ENCODE measurements at regions not wholly inside any gene's neighbourhood (a gene's known extent, or its start where the extent isn't known, plus 50 kb on each side); places are given as distances from the start of the nearest gene placed in this dataset.
A peak's percentile ranks its signal among the peaks of the same experiment; 100 is the strongest.

DNA sequence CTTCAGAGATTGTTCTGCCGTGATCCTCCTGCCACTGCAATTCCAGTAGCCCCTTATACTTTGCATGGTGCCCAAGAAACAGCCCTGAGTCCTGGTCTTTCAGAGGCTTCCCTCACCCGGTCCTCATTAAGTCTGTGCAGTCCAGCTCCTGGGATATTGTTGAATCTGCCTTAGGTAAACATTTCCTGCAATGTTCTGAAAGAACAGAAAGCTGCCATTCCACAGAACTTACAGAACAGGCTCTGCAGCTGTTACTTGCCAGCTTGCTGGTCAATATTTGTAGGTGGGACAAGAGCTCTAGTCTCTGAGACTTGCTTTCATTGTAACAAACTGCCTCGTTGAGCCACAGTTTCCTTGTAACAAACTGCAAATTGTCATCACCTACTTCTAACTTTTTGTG lies 115.0 kb upstream of the KIF5B start:
- DNase-seq (ENCODE audit: low read depth, low spot score) = no peak

DNA sequence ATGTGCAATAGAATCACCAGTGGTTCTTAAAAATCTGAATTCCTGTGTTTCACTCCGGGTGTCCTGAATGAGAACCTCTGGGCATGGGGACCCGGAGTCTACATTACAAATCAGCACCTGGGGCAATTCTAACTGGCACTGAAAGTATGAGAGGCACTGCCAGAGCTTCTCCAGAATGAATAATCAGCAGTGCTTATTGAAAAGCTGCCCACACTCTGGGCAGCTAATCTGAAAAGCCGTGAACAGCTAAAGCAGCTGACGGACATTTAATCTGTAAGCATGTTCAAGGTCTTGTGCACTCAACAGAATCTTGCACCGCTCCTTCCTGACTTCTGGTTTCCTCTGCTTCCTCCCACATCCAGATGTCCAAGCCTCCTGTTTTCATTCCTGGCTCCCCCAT lies 113.3 kb upstream of the KIF5B start:
- no peak for DNase-seq (ENCODE audit: low read depth, low spot score)

DNA sequence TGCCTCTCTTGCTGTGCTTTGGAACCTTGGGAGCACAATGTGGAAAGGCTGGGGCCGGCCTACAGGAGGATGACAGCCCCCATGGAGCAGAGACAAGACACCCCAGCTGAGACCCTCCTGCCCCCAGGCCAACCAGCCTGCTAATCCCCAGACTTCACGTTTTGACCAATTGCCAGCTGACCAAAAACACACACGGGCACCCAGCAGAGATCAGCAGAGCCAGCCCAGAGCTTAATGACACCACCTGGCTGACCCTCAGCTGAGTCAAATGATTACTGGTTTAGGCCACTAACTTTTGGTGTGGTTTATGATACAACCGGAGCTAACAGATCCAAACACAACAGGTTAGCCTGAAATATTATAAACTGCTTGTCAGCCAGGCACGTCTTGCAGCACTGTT lies 111.2 kb upstream of the KIF5B start:
- DNase-seq (ENCODE audit: low read depth, low spot score) = no peak

DNA sequence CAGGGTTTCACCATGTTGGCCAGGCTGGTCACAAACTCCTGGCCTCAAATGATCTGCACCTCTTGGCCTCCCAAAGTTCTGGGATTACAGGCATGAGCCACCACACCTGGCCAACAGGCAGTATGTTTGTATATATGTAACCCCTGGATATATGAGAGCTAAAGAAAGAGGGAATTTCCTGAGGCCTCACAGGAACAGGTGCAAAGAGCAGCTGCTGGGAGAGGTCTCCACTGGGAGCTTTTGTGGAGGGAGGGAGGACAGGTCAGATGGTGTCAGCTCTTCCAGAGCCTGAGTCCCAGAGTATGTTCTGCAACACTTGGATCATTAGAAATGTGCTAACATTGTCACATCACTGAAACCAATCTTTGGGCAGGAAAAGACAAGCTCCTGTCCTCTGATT lies 110.1 kb upstream of the KIF5B start:
- DNase-seq (ENCODE audit: low read depth, low spot score) = no peak

DNA sequence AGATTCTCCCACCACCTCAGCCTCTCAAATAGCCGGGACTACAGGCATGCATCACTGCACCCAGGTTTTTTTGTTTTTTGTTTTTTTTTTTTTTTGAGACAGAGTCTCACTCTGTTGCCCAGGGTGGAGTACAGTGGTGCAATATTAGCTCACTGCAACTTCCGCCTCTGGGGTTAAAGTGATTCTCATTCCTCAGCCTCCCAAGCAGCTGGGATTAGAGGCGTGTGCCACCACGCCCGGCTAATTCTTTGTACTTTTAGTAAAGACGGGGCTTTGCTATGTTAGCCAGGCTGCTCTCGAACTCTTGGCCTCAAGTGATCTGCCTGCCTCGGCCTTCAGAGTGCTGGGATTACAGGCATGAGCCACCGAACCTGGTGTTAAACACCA lies 107.5 kb upstream of the KIF5B start:
- no peak for DNase-seq (ENCODE audit: low read depth, low spot score)

DNA sequence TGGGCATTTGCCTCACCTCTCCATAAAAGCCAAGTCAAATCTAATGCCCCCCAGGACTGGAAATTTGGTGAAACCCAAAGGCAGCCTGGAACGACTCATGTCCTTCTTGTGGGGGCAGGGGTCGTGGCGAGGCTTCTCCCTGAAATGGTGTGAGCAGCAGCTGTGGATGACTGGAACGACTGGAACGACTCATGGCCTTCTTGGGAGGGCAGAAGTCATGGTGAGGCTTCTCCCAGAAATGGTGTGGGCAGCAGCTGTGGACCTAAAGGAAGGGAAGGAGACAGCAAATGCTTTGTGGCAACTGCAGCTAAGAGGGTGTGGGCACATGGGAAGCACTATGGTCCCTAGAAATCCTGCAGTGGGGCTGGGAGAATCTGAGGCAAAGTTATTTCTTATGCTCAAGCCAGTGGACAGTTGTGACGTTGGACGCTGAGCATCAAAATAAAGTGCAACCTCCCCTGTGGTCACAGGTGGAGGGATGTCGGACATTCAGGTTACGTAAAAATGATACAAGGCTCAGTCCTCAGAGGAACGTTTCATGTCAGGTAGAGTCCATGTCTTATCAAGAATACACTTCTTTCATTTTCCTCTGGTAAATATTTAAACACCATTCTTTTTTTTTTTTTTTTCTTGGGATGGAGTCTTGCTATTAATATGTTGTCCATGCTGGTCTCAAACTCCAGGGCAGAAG lies 107.0 kb upstream of the KIF5B start:
- no peak for DNase-seq (ENCODE audit: low read depth, low spot score)

DNA sequence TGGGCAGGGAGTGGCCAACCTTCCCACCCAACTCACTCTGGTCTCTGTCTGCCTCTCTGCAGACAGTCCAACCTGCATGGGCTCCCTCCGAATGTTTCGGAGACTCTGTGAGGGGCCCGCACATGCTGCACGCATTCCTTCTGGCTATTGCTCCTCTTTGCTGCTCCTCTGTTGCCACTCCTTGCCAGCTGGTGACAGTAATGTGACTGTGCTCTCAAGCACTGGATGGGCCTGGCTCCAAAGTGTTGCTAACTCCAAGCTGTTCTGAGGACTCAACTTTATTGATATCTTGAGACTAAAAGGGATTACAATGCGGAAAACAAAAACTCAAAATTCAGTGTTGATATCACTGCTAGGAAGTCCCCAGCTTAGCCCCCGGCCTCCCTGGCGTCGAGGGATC lies 105.4 kb upstream of the KIF5B start:
- no peak for DNase-seq (ENCODE audit: low read depth, low spot score)

DNA sequence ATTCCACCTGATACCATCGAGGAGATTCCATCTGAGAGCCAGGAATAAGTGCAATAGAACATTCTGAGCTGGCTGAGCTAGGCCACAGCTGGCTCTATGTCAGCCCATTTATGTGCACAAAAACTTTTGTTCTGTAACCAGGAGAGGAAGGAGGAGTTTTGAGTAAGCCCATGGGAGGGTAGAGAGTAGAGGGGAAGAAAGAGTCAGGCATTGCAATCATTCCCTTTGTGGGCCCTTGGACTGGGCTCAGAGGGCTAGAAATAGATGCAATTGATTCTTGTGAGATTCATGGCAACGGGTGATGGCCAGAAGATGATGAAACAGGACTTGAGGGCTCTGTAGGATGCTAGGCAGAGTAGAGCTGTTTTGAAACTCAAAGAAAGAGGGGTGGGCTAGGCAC lies 104.6 kb upstream of the KIF5B start:
- no peak for DNase-seq (ENCODE audit: low read depth, low spot score)

DNA sequence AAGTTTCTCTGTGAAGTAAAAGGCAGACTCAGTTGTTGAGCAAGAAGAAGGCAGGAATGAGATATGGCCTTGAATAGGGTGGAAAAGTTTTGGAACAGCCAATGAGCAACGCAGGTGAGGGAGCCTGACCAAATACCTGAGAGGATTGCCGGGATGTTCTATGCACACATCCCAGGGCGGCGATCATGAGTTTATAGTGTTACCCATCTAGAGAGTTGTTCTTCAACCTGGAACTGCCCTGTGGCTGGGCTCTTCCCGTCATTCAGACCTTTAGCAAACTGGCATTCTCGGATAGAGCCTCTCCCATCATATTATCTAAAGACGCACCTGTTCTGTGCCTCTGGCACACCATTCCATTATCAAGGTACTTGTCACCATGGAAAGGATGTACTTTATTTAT lies 103.0 kb upstream of the KIF5B start:
- no peak for DNase-seq (ENCODE audit: low read depth, low spot score)

DNA sequence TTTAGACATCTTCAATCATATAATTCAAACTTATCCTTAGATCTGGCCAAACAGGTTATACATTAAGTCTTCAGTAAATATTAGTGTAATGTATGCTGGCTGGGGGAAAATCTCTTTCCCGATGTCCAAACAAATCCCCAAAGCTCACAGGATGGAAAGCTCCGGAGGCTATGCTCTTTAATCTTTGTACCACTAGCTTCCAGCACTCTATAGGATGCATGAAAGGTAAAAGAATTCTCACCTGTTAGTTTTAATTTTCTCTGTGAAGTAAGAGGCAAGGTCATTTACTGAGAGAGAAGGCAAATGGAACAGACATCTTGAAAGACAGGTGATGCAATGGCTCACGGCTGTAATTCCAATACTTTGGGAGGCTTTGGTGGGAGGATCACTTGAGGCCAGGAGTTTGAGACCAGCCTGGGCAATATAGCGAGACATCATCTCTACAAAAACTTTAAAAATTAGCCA lies 99.8 kb upstream of the KIF5B start:
- DNase-seq (ENCODE audit: low read depth, low spot score) = no peak

DNA sequence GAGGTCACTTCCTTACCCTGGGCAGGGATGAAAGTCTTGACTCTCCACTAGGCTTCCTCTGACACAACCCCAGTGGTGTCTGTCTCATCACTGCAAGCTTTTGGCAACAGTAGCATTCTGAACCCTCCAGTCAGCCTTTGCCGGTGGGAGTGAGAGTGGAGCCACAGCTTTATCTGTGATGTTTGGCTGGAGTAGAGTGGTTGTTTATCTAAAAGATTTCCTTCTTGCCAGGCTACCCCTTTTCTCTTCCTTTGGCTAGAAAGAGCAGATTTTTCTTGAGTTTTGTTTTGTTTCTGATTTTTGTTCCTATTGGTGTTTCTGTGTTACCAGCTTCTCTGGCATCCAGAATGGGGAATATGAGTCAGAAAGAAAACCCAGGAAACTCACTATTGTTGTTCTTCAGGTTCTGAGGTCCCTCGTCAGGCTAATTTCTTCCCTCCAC lies 98.9 kb upstream of the KIF5B start:
- DNase-seq (ENCODE audit: low read depth, low spot score) = peak; percentile 44

DNA sequence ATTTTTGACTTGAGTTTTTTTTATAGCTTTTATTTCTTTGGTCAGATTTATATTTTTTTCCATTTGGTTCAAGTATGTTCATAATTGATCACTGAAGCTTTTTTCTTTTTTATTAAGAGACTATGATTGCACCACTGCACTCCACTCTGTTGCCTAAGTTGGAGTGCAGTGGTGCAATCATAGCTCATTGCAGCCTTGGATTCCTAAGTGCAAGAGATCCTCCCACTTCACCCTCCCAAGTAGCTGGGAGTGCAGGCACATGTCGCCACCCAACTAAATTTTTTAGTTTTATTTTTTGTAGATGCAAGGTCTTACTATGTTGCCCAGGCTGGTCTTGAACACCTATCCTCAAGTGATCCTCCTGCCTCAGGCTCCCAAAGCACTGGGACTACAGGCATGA lies 97.7 kb upstream of the KIF5B start:
- DNase-seq (ENCODE audit: low read depth, low spot score) = no peak

DNA sequence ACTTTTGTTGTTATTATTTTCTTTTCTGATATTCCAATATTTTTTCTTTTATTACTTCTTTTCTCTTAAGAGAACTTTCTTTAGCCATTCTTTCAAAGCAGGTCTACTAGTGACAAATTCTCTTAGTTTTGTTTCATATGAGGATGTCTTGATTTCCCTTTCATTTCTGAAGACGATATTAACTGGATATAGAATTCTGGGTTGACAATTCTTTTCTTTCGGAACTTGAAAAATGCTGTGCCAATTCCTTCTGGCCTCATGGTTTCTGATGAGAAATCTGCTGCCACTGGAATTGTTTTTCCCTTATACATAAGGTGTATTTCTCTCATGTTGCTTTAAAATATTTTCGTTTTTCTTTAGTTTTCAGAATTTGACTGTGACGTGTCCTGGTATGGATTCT lies 97.0 kb upstream of the KIF5B start:
- no peak for DNase-seq (ENCODE audit: low read depth, low spot score)

DNA sequence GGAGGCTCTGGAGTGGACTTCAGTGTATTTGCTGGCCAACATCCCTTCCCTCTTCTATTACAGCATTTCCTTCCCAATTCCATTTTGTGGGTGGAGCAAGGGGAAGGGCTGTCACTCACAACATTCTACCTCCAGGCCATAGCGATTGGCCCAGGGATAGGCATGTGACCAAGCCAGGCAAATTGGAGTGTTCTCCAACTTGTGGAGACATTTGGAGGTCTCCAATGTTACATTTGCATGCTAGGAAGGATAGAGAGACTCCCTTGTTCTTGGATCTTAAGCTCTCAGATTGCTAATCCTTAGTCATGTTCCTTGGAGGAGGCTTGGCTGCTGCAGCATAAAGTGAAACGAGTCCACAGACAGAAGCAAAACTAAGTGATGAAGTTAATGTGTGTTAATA lies 95.6 kb upstream of the KIF5B start:
- no peak for DNase-seq (ENCODE audit: low read depth, low spot score)

DNA sequence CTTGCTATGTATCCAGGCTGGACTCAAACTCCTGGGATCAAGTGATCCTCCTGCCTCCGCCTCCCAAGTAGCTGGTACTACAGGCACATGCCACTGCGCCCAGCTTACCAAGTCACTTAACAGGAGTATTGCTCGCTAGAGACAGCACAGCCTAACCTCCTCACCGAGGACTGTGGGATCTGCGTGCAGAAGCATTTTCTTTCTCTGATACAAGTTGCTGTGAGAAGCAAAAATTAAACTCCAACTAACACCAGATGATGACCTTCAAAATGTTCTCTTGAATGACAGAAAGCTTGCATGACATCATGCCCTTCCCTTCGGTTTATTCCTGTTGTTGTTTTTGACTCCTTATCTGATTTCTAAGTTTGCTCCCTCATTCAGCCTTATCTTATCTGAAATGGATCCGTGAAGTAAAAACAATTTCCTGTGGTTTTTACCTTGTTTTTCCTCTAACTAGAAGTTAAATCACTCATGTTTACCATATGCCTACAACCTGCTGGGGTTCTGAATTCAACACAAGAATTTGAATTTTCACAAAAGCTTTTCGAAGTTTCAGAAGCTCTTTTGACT lies 94.4 kb upstream of the KIF5B start:
- DNase-seq (ENCODE audit: low read depth, low spot score) = no peak

DNA sequence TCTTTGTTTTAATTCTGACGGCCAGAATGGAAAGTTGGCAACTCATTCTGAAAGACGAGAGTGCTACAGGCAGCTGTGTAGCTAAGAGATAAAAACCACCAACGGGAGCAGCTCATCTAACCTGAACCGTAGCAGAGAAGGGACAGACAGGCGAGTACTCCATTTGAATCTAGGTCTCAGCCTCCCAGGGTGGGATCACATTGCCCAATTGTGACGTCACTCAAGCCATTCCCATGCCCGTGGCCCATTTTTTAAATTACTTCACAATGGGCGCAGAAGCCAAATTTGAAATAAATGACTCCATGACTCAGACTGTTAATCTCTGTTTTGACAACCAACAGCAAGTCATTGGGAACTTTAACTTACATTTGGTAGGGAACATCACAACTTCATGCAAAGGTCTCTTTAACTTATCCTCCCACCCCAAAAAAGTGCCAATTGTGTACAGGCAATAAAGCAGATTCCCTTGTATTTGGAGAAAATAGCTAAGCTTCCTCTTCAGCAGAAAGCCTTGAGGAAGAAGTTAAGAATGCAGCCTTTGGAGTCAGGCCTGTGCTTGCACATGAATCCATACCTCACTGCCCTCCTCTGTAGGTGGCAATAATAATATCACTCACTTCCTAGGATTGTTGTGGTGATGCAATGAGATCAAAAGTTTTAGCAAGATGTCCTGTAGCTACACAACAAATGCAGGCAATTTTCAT lies 93.2 kb upstream of the KIF5B start:
- peak; percentile 75 for DNase-seq (ENCODE audit: low read depth, low spot score)

DNA sequence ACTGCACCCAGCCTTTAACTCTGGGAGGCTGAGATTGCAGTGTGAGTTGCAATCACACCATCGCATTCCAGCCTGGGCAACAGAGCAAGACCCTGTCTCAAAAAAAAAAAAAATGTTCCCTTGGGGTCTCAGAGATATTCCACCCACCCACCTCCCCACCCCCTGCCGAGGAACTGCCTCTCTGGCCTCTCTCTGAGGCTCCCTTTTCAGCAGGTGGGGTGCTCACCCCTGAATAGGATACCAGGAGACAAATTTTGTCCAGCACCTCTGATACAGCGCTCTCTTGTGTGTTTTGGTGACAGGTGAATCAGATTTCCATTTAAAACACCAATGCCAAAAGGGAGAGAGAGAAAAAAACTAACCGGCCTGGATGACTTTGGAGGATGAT lies 92.6 kb upstream of the KIF5B start:
- DNase-seq (ENCODE audit: low read depth, low spot score) = no peak

DNA sequence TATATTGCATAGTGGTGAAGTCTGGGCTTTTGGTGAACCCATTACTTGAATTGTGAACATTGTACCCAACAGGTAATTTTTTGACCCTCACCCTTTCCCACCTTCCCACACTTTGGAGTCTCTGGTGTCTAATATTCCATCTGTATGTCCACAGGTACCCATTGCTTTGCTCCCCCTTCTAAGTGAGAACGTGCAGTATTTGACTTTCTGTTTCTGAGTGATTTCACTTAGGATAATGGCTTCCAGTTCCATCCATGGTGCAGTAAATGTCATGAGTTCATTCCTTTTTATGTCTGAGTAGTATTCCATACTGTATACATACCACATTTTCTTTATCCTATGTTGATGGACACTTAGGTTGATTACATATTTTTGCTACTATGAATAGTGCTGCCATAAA lies 91.5 kb upstream of the KIF5B start:
- DNase-seq (ENCODE audit: low read depth, low spot score) = no peak

DNA sequence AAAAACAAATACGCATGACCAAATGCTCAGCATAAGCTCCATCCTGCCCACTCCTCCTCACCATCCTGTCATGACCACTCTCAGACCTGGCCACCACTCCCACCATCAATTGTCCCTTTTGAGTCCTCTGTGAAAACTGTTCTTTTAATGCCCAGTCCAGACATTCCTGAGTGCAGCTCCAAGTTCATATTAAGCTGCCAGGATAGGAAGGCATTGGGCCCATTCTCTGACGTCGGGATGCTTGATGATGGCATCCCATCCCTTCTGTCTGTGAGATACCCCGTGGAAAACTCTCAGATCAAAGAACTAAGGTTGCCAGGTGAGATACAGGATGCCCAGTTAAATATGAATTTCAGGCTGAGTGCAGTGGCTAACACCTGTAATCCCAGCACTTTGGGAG lies 89.9 kb upstream of the KIF5B start:
- DNase-seq (ENCODE audit: low read depth, low spot score) = no peak

DNA sequence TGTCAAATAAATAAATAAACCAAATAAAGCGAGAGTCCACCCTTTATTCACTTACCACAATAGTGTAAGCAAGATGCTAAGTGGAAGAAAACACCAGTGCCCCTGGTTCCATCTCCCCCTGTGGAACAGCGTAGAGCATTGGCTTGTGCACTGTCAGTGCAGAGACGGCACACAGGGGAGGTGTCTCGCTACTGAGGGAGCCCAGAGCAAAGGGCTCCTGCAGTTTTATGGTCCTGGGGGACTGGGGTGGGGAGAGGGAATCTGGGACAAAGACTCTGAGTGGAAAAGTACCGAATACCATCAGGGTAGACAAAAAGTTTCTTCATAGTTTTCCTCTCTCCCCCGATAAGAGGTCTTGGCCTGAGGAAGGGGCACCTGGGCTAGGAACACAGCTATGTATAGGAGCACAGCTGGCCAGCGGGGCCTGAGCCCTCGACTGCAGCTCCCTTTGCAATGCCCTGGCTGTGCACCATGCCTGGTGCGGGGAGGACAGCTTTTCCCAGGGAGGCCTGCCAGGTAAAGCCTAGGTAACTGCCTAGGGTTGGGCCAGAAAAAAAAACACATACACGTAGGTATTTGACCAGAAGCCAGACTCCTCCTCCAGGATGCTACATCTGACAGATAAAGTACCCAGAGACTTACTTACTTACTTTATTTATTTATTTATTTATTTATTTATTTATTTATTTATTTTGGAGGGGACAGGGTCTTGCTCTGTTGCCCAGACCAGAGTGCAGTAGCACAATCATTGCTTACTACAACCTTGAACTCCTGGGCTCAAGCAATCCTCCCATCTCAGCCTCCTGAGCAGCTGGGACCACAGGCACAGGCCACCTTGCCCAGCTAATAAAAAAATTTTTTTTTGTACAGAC lies 88.8 kb upstream of the KIF5B start:
- no peak for DNase-seq (ENCODE audit: low read depth, low spot score)

DNA sequence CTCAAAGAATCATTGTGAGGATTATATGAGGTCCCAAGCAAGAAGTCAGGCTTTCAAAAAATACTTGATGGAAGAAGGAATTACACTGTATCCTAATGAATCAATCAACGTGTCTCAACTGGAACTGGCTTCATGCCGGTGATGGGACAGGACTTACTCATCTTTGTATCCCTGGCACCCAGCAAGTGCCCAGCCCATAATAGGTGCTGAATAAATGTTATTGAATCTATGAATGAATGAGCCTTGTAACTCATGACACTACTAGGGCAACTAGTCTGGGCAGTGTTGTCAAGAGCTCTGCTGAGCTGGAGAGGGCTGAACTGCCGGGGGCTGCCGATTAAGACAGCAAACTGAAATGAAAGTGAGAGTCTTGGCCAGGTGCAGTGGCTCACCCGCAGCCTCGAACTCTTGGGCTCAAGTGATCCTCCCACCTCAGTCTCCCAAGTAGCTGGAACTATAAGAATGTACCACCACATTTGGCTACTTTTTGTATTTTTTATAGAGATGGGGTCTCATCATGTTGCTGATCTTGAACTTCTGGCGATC lies 87.2 kb upstream of the KIF5B start:
- DNase-seq (ENCODE audit: low read depth, low spot score) = no peak

DNA sequence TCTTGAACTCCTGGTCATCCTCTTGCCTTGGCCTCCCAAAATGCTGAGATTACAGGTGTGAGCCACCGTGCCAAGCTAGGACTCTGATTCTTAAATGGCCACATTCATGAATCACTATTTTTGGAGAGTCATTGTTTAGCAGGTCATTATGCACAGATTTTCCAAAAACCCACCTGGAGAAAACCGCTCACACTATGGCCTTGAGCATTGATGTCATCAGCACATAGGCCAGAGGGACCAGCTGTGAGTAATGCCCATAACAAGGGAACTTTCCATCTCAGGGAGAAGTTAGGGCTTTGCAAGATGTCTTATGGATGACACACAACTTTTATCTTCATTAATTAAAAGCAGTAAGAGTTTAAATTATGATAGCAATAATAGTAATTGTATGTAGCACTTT lies 86.4 kb upstream of the KIF5B start:
- no peak for DNase-seq (ENCODE audit: low read depth, low spot score)

All from smooth muscle cell of the brain vasculature (primary cell).